Testis (tissue), 2 donors: ENCODE measurements at regions not wholly inside any gene's neighbourhood (a gene's known extent, or its start where the extent isn't known, plus 50 kb on each side); places are given as distances from the start of the nearest gene placed in this dataset.

Experiments used
- DNase-seq: peaks from one replicate; pipeline ENCODE4 v3.0.0-alpha.2; 2019
- H3K27ac ChIP-seq, 2 donors: fragments of 200-600 bp; sonication (generic); one replicate each; pipeline ENCODE4 v1.5.1; 2019
- H3K27me3 ChIP-seq: fragments of 200-600 bp; sonication (generic); one replicate; pipeline ENCODE4 v1.5.1; 2019
- H3K36me3 ChIP-seq: fragments of 200-600 bp; sonication (generic); one replicate; pipeline ENCODE4 v1.5.1; 2017; ENCODE audit warnings: low read depth; ENCODE audit errors: missing control alignments
- H3K4me1 ChIP-seq: fragments of 200-600 bp; sonication (generic); one replicate; pipeline ENCODE4 v1.5.1; 2019
- H3K4me3 ChIP-seq, 2 donors: fragments of 200-600 bp; sonication (generic); one replicate each; pipeline ENCODE4 v1.5.1; 2017 to 2019
- H3K9me3 ChIP-seq: fragments of 200-600 bp; sonication (generic); one replicate; pipeline ENCODE4 v1.5.1; 2017
- CTCF ChIP-seq, 3 experiments: fragments of 450-650 bp in 2 of 3; fragments of 200-600 bp in 1 of 3; sonication (generic) in 1 of 3; IDR thresholded peaks; one replicate each; pipeline ENCODE4 v1.5.1; 2016 to 2019; ENCODE audit warnings: antibody characterized with exemption in 3 of 3, mild to moderate bottlenecking in 2 of 3, moderate library complexity in 1 of 3
- POLR2A ChIP-seq: fragments of 450-650 bp; IDR thresholded peaks from one replicate; pipeline ENCODE4 v1.6.1; 2017; ENCODE audit warnings: antibody characterized with exemption, mild to moderate bottlenecking, moderate library complexity
- WGBS, 2 donors: methylation state at CpG; one replicate each; pipeline ENCODE4 v1.1.5; 2018; 5-methylcytosine and 5-hydroxymethylcytosine counted together
- intact Hi-C: fragments of 100-400 bp; cut with DNase I; formaldehyde crosslinking; loops from one replicate; pipeline ENCODE4 v1.15.1; 2023; ENCODE audit warnings: low total_unique reads

- Histone ChIP-seq H3K27ac (no peak overlapping the region), H3K9me3 (no peaks in the 10 kb centered on the region), H3K36me3 (no peaks in the 10 kb centered on the region), H3K4me1 (no peaks in the 10 kb centered on the region), H3K27me3 (no peaks in the 10 kb centered on the region), H3K4me3 (no peak overlapping the region)
- TF ChIP-seq CTCF (IDR thresholded peaks at IDR 0.05) (no peak), POLR2A (no peak)
- intact Hi-C loops = no loop called here
- DNase-seq = no peak
- 78 to 88% methylated on average over 3 of the region's 3 CpGs for WGBS, 2 donors
Observed at GRCh38 chr13:80054806-80055205, 286.1 kb downstream of the SPRY2 start.

- TF ChIP-seq POLR2A (no peak), CTCF (IDR thresholded peaks at IDR 0.05) (no peak)
- intact Hi-C loops = no loop called here
Observed at GRCh38 chr13:80052286-80052685, 288.6 kb downstream of the SPRY2 start.

GRCh38 chr13:80050252-80050651, 290.7 kb downstream of the SPRY2 start:
- Histone ChIP-seq H3K4me1 (peaks cover 10% of the 10 kb centered on the region), H3K27ac (no peak overlapping the region), H3K36me3 (no peaks in the 10 kb centered on the region), H3K27me3 (no peaks in the 10 kb centered on the region), H3K4me3 (no peak overlapping the region), H3K9me3 (no peaks in the 10 kb centered on the region)
- TF ChIP-seq CTCF (IDR thresholded peaks at IDR 0.05) (no peak), POLR2A (no peak)
- no peak for DNase-seq
- 87 to 92% methylated on average over 1 of the region's 1 CpG for WGBS, 2 donors
- intact Hi-C loops = no loop called here

More at GRCh38 chr13:80052286-80052685, 288.6 kb downstream of the SPRY2 start:
- no peaks in the 10 kb centered on the region for H3K36me3 ChIP-seq
- DNase-seq = no peak
- H3K27ac ChIP-seq = no peak overlapping the region
- H3K4me3 ChIP-seq = no peak overlapping the region
- no peaks in the 10 kb centered on the region for H3K9me3 ChIP-seq
- no peaks in the 10 kb centered on the region for H3K27me3 ChIP-seq
- peaks cover 10% of the 10 kb centered on the region for H3K4me1 ChIP-seq

GRCh38 chr13:80048802-80049201, 292.1 kb downstream of the SPRY2 start:
- Histone ChIP-seq H3K4me1 (peaks cover 10% of the 10 kb centered on the region), H3K4me3 (no peak overlapping the region), H3K27me3 (no peaks in the 10 kb centered on the region), H3K36me3 (no peaks in the 10 kb centered on the region), H3K27ac (no peak overlapping the region), H3K9me3 (no peaks in the 10 kb centered on the region)
- TF ChIP-seq POLR2A (no peak), CTCF (IDR thresholded peaks at IDR 0.05) (no peak)
- 17 to 30% methylated on average over 7 of the region's 7 CpGs for WGBS, 2 donors
- peak; percentile 84 for DNase-seq
- intact Hi-C loops = no loop called here

GRCh38 chr13:80048030-80048429, 292.9 kb downstream of the SPRY2 start:
- TF ChIP-seq POLR2A = no peak
- TF ChIP-seq CTCF (IDR thresholded peaks at IDR 0.05) = no peak
- no peak for DNase-seq
- H3K27ac ChIP-seq = no peak overlapping the region
- intact Hi-C loops = no loop called here
- H3K9me3 ChIP-seq = no peaks in the 10 kb centered on the region
- H3K27me3 ChIP-seq = no peaks in the 10 kb centered on the region
- WGBS, 2 donors = 68 to 77% methylated on average over 1 of the region's 1 CpG
- H3K36me3 ChIP-seq = no peaks in the 10 kb centered on the region
- H3K4me1 ChIP-seq = peaks cover 10% of the 10 kb centered on the region
- no peak overlapping the region for H3K4me3 ChIP-seq
